HEK293T (cell line): ENCODE measurements at regions not wholly inside any gene's neighbourhood (a gene's known extent, or its start where the extent isn't known, plus 50 kb on each side); places are given as distances from the start of the nearest gene placed in this dataset.

Experiments
- CTCF ChIA-PET: fragments of 350-600 bp; formaldehyde crosslinking; extraction: SDS; loops from one replicate; lab custom pipeline; 2021; ENCODE audit warnings: antibody characterized with exemption, inconsistent platforms; lab: Yijun Ruan, JAX
- POLR2A ChIA-PET: fragments of 350-600 bp; formaldehyde crosslinking; extraction: SDS; loops from one replicate; lab custom pipeline; 2020; ENCODE audit warnings: antibody characterized with exemption, inconsistent platforms; lab: Yijun Ruan, JAX
- DNase-seq: peaks from one replicate; pipeline ENCODE4 v3.0.0; 2012; ENCODE audit warnings: mixed read lengths; ENCODE audit errors: extremely low spot score
- ARNT ChIP-seq: fragments of 450-650 bp; IDR thresholded peaks from 2 replicates; pipeline ENCODE4 v1.6.1; 2017; ENCODE audit warnings: mild to moderate bottlenecking
- BHLHE40 ChIP-seq: fragments of 450-650 bp; IDR thresholded peaks from 2 replicates; pipeline ENCODE4 v1.6.1; 2016; ENCODE audit warnings: mild to moderate bottlenecking, moderate library complexity, borderline replicate concordance
- CTBP1 ChIP-seq: fragments of 450-650 bp; IDR thresholded peaks from 2 replicates; pipeline ENCODE4 v1.6.1; 2016; ENCODE audit warnings: borderline replicate concordance
- ELF4 ChIP-seq: fragments of 450-650 bp; IDR thresholded peaks from 2 replicates; pipeline ENCODE4 v1.6.1; 2017; ENCODE audit warnings: antibody characterized with exemption
- FOXA1 ChIP-seq: fragments of 450-650 bp; IDR thresholded peaks from 2 replicates; pipeline ENCODE4 v1.6.1; 2016; ENCODE audit warnings: mild to moderate bottlenecking
- FOXK2 ChIP-seq: fragments of 450-650 bp; IDR thresholded peaks from 2 replicates; pipeline ENCODE4 v1.6.1; 2016; ENCODE audit warnings: mild to moderate bottlenecking
- FOXM1 ChIP-seq: fragments of 450-650 bp; IDR thresholded peaks from 2 replicates; pipeline ENCODE4 v1.6.1; 2017; ENCODE audit warnings: mild to moderate bottlenecking, borderline replicate concordance
- HDGF ChIP-seq: fragments of 450-650 bp; IDR thresholded peaks from 2 replicates; pipeline ENCODE4 v1.6.1; 2017; ENCODE audit warnings: antibody characterized with exemption, borderline replicate concordance
- L3MBTL2 ChIP-seq: fragments of 450-650 bp; conservative IDR thresholded peaks from 2 replicates; pipeline ENCODE4 v1.6.1; 2016; ENCODE audit warnings: mild to moderate bottlenecking
- LEF1 ChIP-seq: fragments of 450-650 bp; IDR thresholded peaks from 2 replicates; pipeline ENCODE4 v1.6.1; 2017; ENCODE audit warnings: mild to moderate bottlenecking, borderline replicate concordance
- NFRKB ChIP-seq: fragments of 450-650 bp; IDR thresholded peaks from 2 replicates; pipeline ENCODE4 v1.6.1; 2016; ENCODE audit warnings: mild to moderate bottlenecking, moderate library complexity
- SP1 ChIP-seq: fragments of 450-650 bp; IDR thresholded peaks from 2 replicates; pipeline ENCODE4 v1.6.1; 2017
- SUZ12 ChIP-seq: fragments of 450-650 bp; IDR thresholded peaks from 2 replicates; pipeline ENCODE4 v1.6.1; 2016; ENCODE audit warnings: mild to moderate bottlenecking
- TARDBP ChIP-seq: fragments of 450-650 bp; IDR thresholded peaks from 2 replicates; pipeline ENCODE4 v1.6.1; 2016
- ZNF384 ChIP-seq: fragments of 450-650 bp; IDR thresholded peaks from 2 replicates; pipeline ENCODE4 v1.6.1; 2016
- TF ChIP-seq, protein P1 (sequence below): fragments of 450-650 bp; IDR thresholded peaks from 2 replicates; pipeline ENCODE4 v1.6.1; 2016

DNA sequence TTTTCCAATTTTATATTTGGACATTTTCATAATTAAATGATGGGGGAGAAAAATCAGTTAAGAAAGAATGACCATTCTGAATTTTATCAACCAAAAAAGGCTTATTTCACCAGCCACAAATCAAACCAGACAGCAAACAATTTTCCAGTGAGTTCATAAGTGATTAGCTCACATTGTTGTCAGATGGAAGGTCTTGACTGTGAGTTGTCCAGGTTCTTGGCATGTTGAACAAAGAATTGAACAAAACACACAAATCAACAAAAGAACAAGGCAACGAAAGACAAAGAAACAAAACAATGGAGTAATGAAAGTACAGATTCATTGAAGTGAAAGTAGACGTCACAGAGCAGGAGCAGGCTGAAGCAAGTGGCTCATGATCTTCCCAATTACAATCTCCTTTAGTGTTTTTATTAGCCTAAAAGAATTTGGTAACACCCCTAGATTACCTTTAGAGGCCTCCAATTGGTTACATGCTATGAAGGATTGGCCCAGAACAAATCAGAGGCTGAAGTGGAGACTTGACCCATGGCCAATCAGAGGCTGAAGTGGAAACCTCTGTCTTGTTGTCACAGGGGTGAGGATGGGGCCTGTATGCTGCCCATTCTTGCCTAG is 248.7 kb downstream of the NEBL start:
- no peak for DNase-seq
- no peak for TF ChIP-seq CTBP1
- POLR2A ChIA-PET = no interaction called here
- CTCF ChIA-PET = no interaction called here

- CTCF ChIA-PET = no interaction called here
- DNase-seq = no peak
- TF ChIP-seq ELF4 = no peak
- TF ChIP-seq FOXM1 = no peak
- no peak for TF ChIP-seq L3MBTL2
- TF ChIP-seq FOXA1 = no peak
- TF ChIP-seq FOXK2 = no peak
- no peak for TF ChIP-seq SUZ12
- TF ChIP-seq, protein P1, sequence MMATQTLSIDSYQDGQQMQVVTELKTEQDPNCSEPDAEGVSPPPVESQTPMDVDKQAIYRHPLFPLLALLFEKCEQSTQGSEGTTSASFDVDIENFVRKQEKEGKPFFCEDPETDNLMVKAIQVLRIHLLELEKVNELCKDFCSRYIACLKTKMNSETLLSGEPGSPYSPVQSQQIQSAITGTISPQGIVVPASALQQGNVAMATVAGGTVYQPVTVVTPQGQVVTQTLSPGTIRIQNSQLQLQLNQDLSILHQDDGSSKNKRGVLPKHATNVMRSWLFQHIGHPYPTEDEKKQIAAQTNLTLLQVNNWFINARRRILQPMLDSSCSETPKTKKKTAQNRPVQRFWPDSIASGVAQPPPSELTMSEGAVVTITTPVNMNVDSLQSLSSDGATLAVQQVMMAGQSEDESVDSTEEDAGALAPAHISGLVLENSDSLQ = no peak
- TF ChIP-seq SP1 = no peak
- TF ChIP-seq TARDBP = no peak
- no peak for TF ChIP-seq ZNF384
- TF ChIP-seq NFRKB = no peak
Observed at GRCh38 chr10:20647756-20648155, 249.4 kb downstream of the NEBL start.

GRCh38 chr10:20644421-20644820 is 252.7 kb downstream of the NEBL start:
- CTCF ChIA-PET = no interaction called here
- POLR2A ChIA-PET = no interaction called here

More at GRCh38 chr10:20647756-20648155, 249.4 kb downstream of the NEBL start:
- POLR2A ChIA-PET = no interaction called here

DNA sequence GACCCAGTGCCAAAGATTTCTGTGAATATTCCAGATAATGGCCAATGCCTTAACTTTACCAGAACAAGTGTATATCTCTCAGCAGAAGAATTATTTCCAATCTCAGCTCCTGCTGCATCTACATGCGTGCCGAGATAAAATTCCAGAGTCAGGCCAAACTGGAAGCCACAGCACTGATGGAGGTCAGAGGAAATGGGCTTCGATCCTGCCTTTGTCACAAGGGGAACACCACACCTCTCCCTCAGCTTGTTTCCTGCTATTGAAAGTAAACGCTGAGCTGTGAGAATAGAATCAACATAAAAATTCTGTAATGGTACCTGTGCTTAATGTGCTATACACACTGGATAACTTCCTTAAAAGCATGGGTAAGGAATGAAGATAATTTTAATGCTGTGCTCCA is 255.5 kb downstream of the NEBL start:
- CTCF ChIA-PET = interaction anchor here (0.8 kb wide), 1 partner anchor 11 kb away, joined by 5 read pairs; no protein-coding TSS in a partner anchor
- POLR2A ChIA-PET = no interaction called here
- TF ChIP-seq LEF1 (no peak), ELF4 (no peak), HDGF (no peak)
- DNase-seq = no peak

More at GRCh38 chr10:20644421-20644820, 252.7 kb downstream of the NEBL start:
- TF ChIP-seq NFRKB (no peak), FOXM1 (no peak), LEF1 (no peak), SUZ12 (no peak), TARDBP (no peak), ZNF384 (no peak), CTBP1 (no peak), L3MBTL2 (no peak)
- no peak for DNase-seq

GRCh38 chr10:20635570-20635969 is 261.5 kb downstream of the NEBL start:
- CTCF ChIA-PET = no interaction called here
- no peak for TF ChIP-seq ARNT
- TF ChIP-seq, protein P1 = no peak
- TF ChIP-seq L3MBTL2 = no peak
- no peak for TF ChIP-seq CTBP1
- TF ChIP-seq NFRKB = no peak
- TF ChIP-seq FOXA1 = no peak
- TF ChIP-seq TARDBP = no peak
- no peak for TF ChIP-seq HDGF
- no peak for TF ChIP-seq SUZ12
- TF ChIP-seq SP1 = no peak
- TF ChIP-seq FOXM1 = no peak
- TF ChIP-seq LEF1 = no peak
- no peak for TF ChIP-seq FOXK2
- TF ChIP-seq ZNF384 = no peak
- no peak for TF ChIP-seq ELF4
- TF ChIP-seq BHLHE40 = no peak
- no peak for DNase-seq
- POLR2A ChIA-PET = no interaction called here

DNA sequence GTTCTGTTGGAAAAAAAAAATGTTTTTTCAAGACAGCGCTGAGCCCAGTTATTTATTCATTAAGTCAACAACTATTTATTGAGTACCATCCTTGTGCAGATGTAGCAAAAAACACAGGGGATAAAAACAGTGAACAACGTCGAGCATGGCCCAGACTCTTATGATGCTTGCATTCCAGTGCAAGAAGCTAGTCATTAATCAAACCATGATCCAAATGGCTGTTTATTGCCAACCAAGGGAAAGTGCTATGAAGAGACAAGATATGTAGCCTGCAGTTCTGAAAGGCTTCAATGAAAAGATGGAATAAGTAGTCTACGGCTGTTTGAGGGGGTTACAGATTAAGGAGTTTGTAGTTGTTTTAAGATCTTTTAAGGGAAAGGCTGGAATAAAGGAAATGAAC is 262.3 kb downstream of the NEBL start:
- no peak for DNase-seq
- TF ChIP-seq L3MBTL2 (no peak), HDGF (no peak), CTBP1 (no peak), LEF1 (no peak), BHLHE40 (no peak), FOXM1 (no peak), TARDBP (no peak), SP1 (no peak), ELF4 (no peak), ZNF384 (no peak), ARNT (no peak), NFRKB (no peak), FOXK2 (no peak), SUZ12 (no peak), FOXA1 (no peak)
- TF ChIP-seq, protein P1 = no peak
- POLR2A ChIA-PET = no interaction called here
- CTCF ChIA-PET = no interaction called here

DNA sequence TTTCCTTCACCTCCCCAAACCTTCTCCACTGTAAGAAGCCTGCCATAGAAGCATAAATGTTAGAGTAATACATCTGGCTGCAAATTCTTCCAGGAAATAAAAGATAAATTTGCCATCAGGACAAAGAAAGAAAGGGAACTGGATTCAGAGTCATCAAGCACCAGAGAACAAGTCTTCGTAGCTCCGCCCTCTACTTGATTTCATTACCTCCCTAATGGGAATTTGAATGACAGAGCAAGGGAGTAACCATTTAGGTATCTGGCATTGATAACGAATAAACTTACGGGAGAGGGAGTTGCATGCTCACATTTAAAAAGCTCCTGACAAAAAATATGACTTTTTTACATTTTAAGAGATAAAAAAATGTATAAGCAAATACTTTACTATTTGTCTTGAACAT is 263.4 kb downstream of the NEBL start:
- no peak for DNase-seq
- CTCF ChIA-PET = no interaction called here

More for the DNA sequence above, 263.4 kb downstream of the NEBL start:
- POLR2A ChIA-PET = no interaction called here
- no peak for TF ChIP-seq ZNF384
- no peak for TF ChIP-seq SUZ12
- TF ChIP-seq FOXA1 = no peak
- no peak for TF ChIP-seq SP1
